ENCODE measurements at regions not wholly inside any gene's neighbourhood (a gene's known extent, or its start where the extent isn't known, plus 50 kb on each side); places are given as distances from the start of the nearest gene placed in this dataset.

- no peak for TF ChIP-seq CTCF (IDR thresholded peaks at IDR 0.05; ENCODE audit: insufficient read depth, low read depth, low read length, missing control alignments)
- DNase-seq (ENCODE audit: low read depth) = no peak
- no peak overlapping the region for H3K4me3 ChIP-seq (ENCODE audit: low read depth, low read length)
Measured at GRCh38 chr5:61827445-61827975, 478.5 kb upstream of the KIF2A start.

- TF ChIP-seq CTCF (IDR thresholded peaks at IDR 0.05; ENCODE audit: insufficient read depth, low read depth, low read length, missing control alignments) = no peak
- no peak for DNase-seq (ENCODE audit: low read depth)
- no peak overlapping the region for H3K4me3 ChIP-seq (ENCODE audit: low read depth, low read length)
Measured at GRCh38 chr5:61828856-61829255, 477.1 kb upstream of the KIF2A start.

GRCh38 chr5:61831736-61832135, 474.3 kb upstream of the KIF2A start:
- H3K4me3 ChIP-seq (ENCODE audit: low read depth, low read length) = no peak overlapping the region
- no peak for TF ChIP-seq CTCF (IDR thresholded peaks at IDR 0.05; ENCODE audit: insufficient read depth, low read depth, low read length, missing control alignments)
- DNase-seq (ENCODE audit: low read depth) = no peak

- TF ChIP-seq CTCF (IDR thresholded peaks at IDR 0.05; ENCODE audit: insufficient read depth, low read depth, low read length, missing control alignments) = no peak
- no peak for DNase-seq (ENCODE audit: low read depth)
- no peak overlapping the region for H3K4me3 ChIP-seq (ENCODE audit: low read depth, low read length)
Measured at GRCh38 chr5:61837788-61838187, 468.2 kb upstream of the KIF2A start.

GRCh38 chr5:61840361-61840760, 465.6 kb upstream of the KIF2A start:
- DNase-seq (ENCODE audit: low read depth) = no peak

GRCh38 chr5:61842840-61843239, 463.2 kb upstream of the KIF2A start:
- H3K4me3 ChIP-seq (ENCODE audit: low read depth, low read length) = no peak overlapping the region
- no peak for DNase-seq (ENCODE audit: low read depth)
- no peak for TF ChIP-seq CTCF (IDR thresholded peaks at IDR 0.05; ENCODE audit: insufficient read depth, low read depth, low read length, missing control alignments)

More at GRCh38 chr5:61840361-61840760, 465.6 kb upstream of the KIF2A start:
- TF ChIP-seq CTCF (IDR thresholded peaks at IDR 0.05; ENCODE audit: insufficient read depth, low read depth, low read length, missing control alignments) = no peak
- H3K4me3 ChIP-seq (ENCODE audit: low read depth, low read length) = no peak overlapping the region

GRCh38 chr5:61850696-61851095, 455.3 kb upstream of the KIF2A start:
- no peak for DNase-seq (ENCODE audit: low read depth)
- H3K4me3 ChIP-seq (ENCODE audit: low read depth, low read length) = no peak overlapping the region
- no peak for TF ChIP-seq CTCF (IDR thresholded peaks at IDR 0.05; ENCODE audit: insufficient read depth, low read depth, low read length, missing control alignments)
